Heart right ventricle (tissue), 16 donors: ENCODE measurements at regions not wholly inside any gene's neighbourhood (a gene's known extent, or its start where the extent isn't known, plus 50 kb on each side); places are given as distances from the start of the nearest gene placed in this dataset.
A peak's percentile ranks its signal among the peaks of the same experiment; 100 is the strongest.
"Not testable (repeated sequence)": the region's sequence is repeated elsewhere in the genome, so short reads cannot be mapped to it uniquely, and the experiment has no call there.

ENCODE experiments used
- ATAC-seq, 8 donors: fragments of 200-7000 bp; cut with Tn5 transposase; one replicate each; pipeline ENCODE4 v1.9.1; 2020; ENCODE audit warnings: mild to moderate bottlenecking in 8 of 8, moderate library complexity in 8 of 8, moderate number of reproducible peaks in 1 of 8
- DNase-seq, 2 donors: peaks; one replicate each; pipeline ENCODE4 v3.0.0-alpha.2; 2020
- H3K27ac ChIP-seq, 10 donors: fragments of 200-600 bp; sonication (generic) in 2 of 10; one replicate each; pipeline versions ENCODE4 v1.5.0 to v1.8.0; 2020 to 2022; ENCODE audit warnings: mild to moderate bottlenecking in 3 of 10
- H3K27me3 ChIP-seq, 7 donors: fragments of 200-600 bp; one replicate each; pipeline ENCODE4 v1.8.0; 2021 to 2022; ENCODE audit warnings: mild to moderate bottlenecking in 2 of 7
- H3K36me3 ChIP-seq, 9 donors: fragments of 200-600 bp; sonication (generic) in 1 of 9; one replicate each; pipeline versions ENCODE4 v1.5.0 to v1.8.0; 2020 to 2022; ENCODE audit warnings: mild to moderate bottlenecking in 2 of 9
- H3K4me1 ChIP-seq, 9 donors: fragments of 200-600 bp; sonication (generic) in 1 of 9; one replicate each; pipeline versions ENCODE4 v1.5.0 to v1.8.0; 2020 to 2022; ENCODE audit warnings: mild to moderate bottlenecking in 4 of 9
- H3K4me3 ChIP-seq, 10 donors: fragments of 200-600 bp; sonication (generic) in 2 of 10; one replicate each; pipeline versions ENCODE4 v1.5.0 to v1.8.0; 2020 to 2022; ENCODE audit warnings: mild to moderate bottlenecking in 7 of 10, moderate library complexity in 2 of 10
- H3K9me3 ChIP-seq, 11 donors: fragments of 200-600 bp in 10 of 11; sonication (generic) in 2 of 11; one replicate each; pipeline versions ENCODE4 v1.5.0 to v1.8.0; 2013 to 2022; ENCODE audit warnings: mild to moderate bottlenecking in 2 of 11, control low read depth in 1 of 11, moderate library complexity in 1 of 11
- CTCF ChIP-seq, 9 donors: fragments of 200-600 bp; sonication (generic) in 2 of 9; IDR thresholded peaks; one replicate each; pipeline versions ENCODE4 v1.5.0 to v1.8.0; 2021 to 2022; ENCODE audit warnings: antibody characterized with exemption in 9 of 9, mild to moderate bottlenecking in 5 of 9, moderate library complexity in 1 of 9
- WGBS, 2 donors: extraction: QIAGEN DNeasy Blood & Tissue Kit; methylation state at CpG; one replicate each; pipeline ENCODE4 v1.1.7; 2013; ENCODE audit warnings: inconsistent platforms in 1 of 2; 5-methylcytosine and 5-hydroxymethylcytosine counted together
- intact Hi-C, 10 donors: fragments of 100-400 bp; cut with DNase I; formaldehyde crosslinking; loops; one replicate each; pipeline versions ENCODE4 v1.11.1 to v1.14.2; 2022
- donor health status: Arrhythmogenic right ventricular cardiomyopathy.
- donor health status: ischemic (EF 13 %, LVEDD 7.1; RV severe dilation, severe dysfunction).
- donor health status: healthy with polysubstance abuse.
- donor health status: DM: no; HTN: yes; CAD: no.
- donor health status: DM: no; HTN: no; CAD: no.
- donor health status: ischemic (EF 25% LVEDD 6.9; RV normal size, moderate dysfunction).
- donor health status: ischemic (EF 25% LVEDD 5.7; RV mildly dilated, moderate dysfunction).
- donor health status: healthy.
- donor health status: DM: yes; HTN: yes; CAD: no.
- donor health status: Ischemic cardiomyopathy.
- donor health status: ischemic (EF 35%, LVEDD 5.7; RV mildly dilated, moderate dysfunction).
- donor health status: nonischemic (EF 11% LVEDD 7.7; RV severe dilation, severe dysfunction).
- donor health status: DM: yes; HTN: yes; CAD: no.
- donor health status: PGD.
- donor health status: ischemic (EF 29% LVEDD 5.4; RV normal size, mild dysfunction).
- donor health status: nonischemic (EF 23%, LVEDD 6.1; RV moderate dilation, normal function).

- ATAC-seq (peak; percentile 77 to 92 (median 86)), DNase-seq (peak in 1 of 2 donors; percentile 45)
- no peak for TF ChIP-seq CTCF (IDR thresholded peaks at IDR 0.05)
- Histone ChIP-seq H3K27me3 (no peaks in the 10 kb centered on the region), H3K9me3 (peaks cover 0 to 5% (median 0%) of the 10 kb centered on the region in 11 donors), H3K4me3 (peak overlapping the region in 1 of 10 donors; percentile 5), H3K4me1 (peaks cover 0 to 23% (median 17%) of the 10 kb centered on the region in 9 donors), H3K27ac (peak overlapping the region in 7 of 10 donors; percentile 8 to 64 (median 45)), H3K36me3 (no peaks in the 10 kb centered on the region)
- intact Hi-C loops, result no loop called here
- WGBS, 2 donors, result 5 to 15% methylated on average over 5 of the region's 5 CpGs
Measured at GRCh38 chr14:71355324-71356201, 448.3 kb downstream of the PCNX1 start.

- DNase-seq, result no peak
- no peak for TF ChIP-seq CTCF (IDR thresholded peaks at IDR 0.05)
- peaks cover 0 to 38% (median 27%) of the 10 kb centered on the region in 9 donors for H3K4me1 ChIP-seq
- no peak for ATAC-seq
- peaks cover 0 to 5% (median 0%) of the 10 kb centered on the region in 11 donors for H3K9me3 ChIP-seq
- H3K27me3 ChIP-seq, result no peaks in the 10 kb centered on the region
- intact Hi-C loops, result no loop called here
- no peaks in the 10 kb centered on the region for H3K36me3 ChIP-seq
- no peak overlapping the region for H3K4me3 ChIP-seq
- no peak overlapping the region for H3K27ac ChIP-seq
- 87 to 91% methylated on average over 6 of the region's 6 CpGs for WGBS, 2 donors
Measured at GRCh38 chr14:71358209-71358931, 451.1 kb downstream of the PCNX1 start.

- H3K36me3 ChIP-seq, H3K27ac ChIP-seq, H3K4me3 ChIP-seq, H3K9me3 ChIP-seq, intact Hi-C loops, ATAC-seq, DNase-seq, H3K27me3 ChIP-seq: not testable (repeated sequence)
- 98 to 99% methylated on average over 4 of the region's 4 CpGs for WGBS, 2 donors
- H3K4me1 ChIP-seq, result peaks cover 0 to 44% (median 33%) of the 10 kb centered on the region in 9 donors
Measured at GRCh38 chr14:71358932-71359421, 451.7 kb downstream of the PCNX1 start.

GRCh38 chr14:71359823-71360222 is 452.6 kb downstream of the PCNX1 start:
- 93 to 95% methylated on average over 3 of the region's 3 CpGs for WGBS, 2 donors
- intact Hi-C loops, result no loop called here
- H3K27ac ChIP-seq, result peak overlapping the region in 1 of 10 donors; percentile 81

More at GRCh38 chr14:71359823-71360222, 452.6 kb downstream of the PCNX1 start:
- no peak for TF ChIP-seq CTCF (IDR thresholded peaks at IDR 0.05)
- DNase-seq (no peak), ATAC-seq (no peak)
- no peaks in the 10 kb centered on the region for H3K27me3 ChIP-seq
- H3K4me3 ChIP-seq, result no peak overlapping the region
- H3K9me3 ChIP-seq, result peaks cover 0 to 5% (median 0%) of the 10 kb centered on the region in 11 donors
- peaks cover 0 to 49% (median 36%) of the 10 kb centered on the region in 9 donors for H3K4me1 ChIP-seq
- H3K36me3 ChIP-seq, result no peaks in the 10 kb centered on the region
